Fibroblast of the aortic adventitia (primary cell): ENCODE measurements at regions not wholly inside any gene's neighbourhood (a gene's known extent, or its start where the extent isn't known, plus 50 kb on each side); places are given as distances from the start of the nearest gene placed in this dataset.
A peak's percentile ranks its signal among the peaks of the same experiment; 100 is the strongest.
"Not testable (repeated sequence)": the region's sequence is repeated elsewhere in the genome, so short reads cannot be mapped to it uniquely, and the experiment has no call there.

Experiments
- DNase-seq: peaks from one replicate; pipeline ENCODE4 v3.0.0-alpha.2; 2010; ENCODE audit warnings: low read depth
- H3K4me3 ChIP-seq: 2 replicates; pipeline ENCODE4 v1.5.1; 2011; ENCODE audit warnings: low read depth, mild to moderate bottlenecking, control low read depth, low read length, moderate library complexity
- TF ChIP-seq, protein P1 (sequence below): IDR thresholded peaks from 2 replicates; pipeline ENCODE4 v1.5.1; 2011; ENCODE audit warnings: mild to moderate bottlenecking, low read length, control low read depth, inconsistent platforms; ENCODE audit not compliant: insufficient read depth

DNA sequence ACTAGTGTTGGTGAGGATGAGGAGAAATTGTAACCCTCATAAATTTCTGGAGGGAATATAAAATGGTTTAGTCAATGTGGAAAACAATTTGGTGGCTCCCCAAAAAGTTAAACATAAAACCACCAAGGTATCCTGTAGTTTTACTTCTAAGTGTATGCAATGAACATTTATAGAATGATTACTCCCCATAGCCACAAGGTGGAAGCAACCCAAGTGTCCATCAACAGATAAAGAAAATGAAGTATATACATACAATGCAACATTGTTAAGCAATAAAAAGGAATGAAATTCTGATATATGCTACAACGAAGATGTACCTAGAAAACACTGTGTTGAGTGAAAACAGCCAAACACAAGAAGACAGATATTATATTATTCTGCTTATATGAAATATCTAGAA is 569.1 kb upstream of the GRID2 start:
- no peak overlapping the region for H3K4me3 ChIP-seq
- DNase-seq = no peak
- TF ChIP-seq, protein P1, sequence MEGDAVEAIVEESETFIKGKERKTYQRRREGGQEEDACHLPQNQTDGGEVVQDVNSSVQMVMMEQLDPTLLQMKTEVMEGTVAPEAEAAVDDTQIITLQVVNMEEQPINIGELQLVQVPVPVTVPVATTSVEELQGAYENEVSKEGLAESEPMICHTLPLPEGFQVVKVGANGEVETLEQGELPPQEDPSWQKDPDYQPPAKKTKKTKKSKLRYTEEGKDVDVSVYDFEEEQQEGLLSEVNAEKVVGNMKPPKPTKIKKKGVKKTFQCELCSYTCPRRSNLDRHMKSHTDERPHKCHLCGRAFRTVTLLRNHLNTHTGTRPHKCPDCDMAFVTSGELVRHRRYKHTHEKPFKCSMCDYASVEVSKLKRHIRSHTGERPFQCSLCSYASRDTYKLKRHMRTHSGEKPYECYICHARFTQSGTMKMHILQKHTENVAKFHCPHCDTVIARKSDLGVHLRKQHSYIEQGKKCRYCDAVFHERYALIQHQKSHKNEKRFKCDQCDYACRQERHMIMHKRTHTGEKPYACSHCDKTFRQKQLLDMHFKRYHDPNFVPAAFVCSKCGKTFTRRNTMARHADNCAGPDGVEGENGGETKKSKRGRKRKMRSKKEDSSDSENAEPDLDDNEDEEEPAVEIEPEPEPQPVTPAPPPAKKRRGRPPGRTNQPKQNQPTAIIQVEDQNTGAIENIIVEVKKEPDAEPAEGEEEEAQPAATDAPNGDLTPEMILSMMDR = no peak

DNA sequence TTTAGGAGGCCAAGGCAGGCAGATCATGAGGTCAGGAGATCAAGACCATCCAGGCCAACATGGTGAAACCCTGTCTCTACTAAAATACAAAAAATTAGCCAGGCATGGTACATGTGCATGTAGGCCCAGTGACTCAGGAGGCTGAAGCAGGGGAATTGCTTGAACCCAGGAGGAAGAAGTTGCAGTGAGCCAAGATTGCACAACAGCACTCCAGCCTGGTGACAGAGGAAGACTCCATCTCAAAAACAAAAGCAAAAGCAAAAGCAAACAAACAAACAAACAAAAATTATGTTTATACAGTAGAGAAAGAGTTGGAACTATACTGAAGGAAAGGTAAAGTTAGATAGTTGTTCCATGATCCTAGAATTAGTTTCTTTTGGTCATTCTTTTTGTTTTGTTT is 564.9 kb upstream of the GRID2 start:
- DNase-seq, H3K4me3 ChIP-seq: not testable (repeated sequence)

DNA sequence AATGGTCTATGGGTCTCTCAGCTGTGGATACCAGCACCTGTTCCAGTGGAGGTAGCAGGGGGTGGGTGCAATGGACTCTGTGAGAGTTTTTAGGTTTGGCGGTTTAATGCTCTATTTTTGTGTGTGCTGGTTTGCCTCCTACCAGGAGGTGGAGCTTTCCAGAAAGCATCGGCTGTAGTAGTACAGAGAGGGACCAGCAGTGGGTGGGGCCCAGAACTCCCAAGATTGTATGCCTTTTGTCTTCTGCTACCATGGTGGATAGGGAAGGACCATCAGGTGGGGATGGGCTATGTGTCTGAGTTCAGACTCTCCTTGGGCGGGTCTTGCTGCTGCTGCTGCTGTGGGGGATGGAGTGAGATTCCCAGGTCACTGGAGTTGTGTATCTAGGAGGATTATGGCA is 557.2 kb upstream of the GRID2 start:
- TF ChIP-seq, protein P1 = no peak
- no peak overlapping the region for H3K4me3 ChIP-seq
- DNase-seq = no peak

DNA sequence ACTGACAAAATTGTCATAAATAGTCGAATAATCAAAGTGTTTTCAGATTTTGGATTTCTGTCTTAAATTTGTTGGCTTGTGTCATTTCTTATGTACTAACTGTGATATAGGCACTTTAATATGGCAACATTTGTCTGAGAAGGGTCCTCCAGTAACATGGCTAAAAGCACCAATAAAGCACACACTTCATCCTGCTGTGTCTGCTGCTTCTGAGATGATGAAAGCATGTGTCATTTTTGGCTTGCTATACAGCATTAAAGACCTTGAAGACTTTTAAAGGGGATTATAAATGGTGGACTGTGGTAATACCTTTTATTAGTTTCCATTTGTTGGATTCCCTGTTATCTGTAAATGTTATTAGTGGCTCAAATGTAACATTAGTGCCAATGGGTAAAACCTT is 551.8 kb upstream of the GRID2 start:
- TF ChIP-seq, protein P1 = no peak
- DNase-seq = no peak
- no peak overlapping the region for H3K4me3 ChIP-seq

DNA sequence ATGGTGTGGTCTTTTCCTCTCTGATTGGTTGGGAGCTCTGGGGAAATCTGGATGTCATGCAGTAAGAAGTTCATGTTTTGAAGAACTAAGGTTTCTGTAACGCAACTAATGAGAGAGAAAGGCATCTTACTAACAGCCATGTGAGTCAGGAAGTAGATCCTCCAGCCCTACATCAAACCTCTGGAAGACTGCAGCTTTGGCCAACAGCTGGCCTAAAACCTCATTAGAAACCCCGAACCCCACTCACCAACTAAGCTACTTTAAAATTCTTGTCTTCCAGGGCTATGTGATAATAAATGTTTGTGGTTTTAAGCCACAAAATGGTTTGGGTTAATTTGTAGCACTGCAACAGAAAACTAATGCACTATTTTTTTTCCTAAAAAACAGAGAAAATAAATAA is 549.0 kb upstream of the GRID2 start:
- TF ChIP-seq, protein P1 = no peak
- DNase-seq = no peak
- H3K4me3 ChIP-seq = no peak overlapping the region

DNA sequence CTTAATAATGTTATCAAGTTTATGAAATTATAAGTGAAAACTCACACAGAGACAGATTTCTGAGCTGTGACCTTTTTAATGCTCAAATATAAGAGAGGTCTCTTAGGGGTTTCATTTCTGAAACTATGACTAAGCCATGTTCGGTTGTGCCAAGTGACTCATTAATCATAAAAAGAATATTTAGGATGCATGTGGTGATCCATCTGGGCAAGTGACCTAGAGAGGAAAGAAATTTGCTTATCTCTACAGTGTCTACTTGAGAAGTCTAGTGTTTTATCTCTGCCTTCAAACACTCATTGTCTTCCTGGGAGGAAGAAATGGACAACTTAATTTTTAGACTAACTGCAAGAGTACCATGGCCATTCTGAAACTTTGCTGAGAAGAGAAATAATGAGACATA is 545.3 kb upstream of the GRID2 start:
- TF ChIP-seq, protein P1 = no peak
- H3K4me3 ChIP-seq = no peak overlapping the region
- peak; percentile 58 for DNase-seq

DNA sequence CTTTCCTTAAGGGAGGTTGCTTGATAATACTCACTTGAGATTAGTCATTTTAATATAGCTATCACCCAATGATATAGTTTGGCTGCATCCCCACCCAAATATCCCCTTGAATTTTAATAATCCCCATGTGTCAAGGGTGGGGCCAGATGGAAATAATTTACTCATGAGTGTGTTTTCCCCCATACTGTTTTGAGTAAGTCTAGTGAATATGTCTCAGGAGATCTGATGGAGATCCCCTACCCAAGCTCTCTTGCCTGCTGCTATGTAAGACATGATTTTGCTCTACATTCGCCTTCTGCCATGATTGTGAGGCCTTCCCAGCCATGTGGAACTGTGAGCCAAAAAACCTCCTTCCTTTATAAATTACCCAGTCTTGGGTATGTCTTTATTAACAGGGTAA is 539.7 kb upstream of the GRID2 start:
- no peak overlapping the region for H3K4me3 ChIP-seq
- no peak for DNase-seq
- TF ChIP-seq, protein P1 = no peak

DNA sequence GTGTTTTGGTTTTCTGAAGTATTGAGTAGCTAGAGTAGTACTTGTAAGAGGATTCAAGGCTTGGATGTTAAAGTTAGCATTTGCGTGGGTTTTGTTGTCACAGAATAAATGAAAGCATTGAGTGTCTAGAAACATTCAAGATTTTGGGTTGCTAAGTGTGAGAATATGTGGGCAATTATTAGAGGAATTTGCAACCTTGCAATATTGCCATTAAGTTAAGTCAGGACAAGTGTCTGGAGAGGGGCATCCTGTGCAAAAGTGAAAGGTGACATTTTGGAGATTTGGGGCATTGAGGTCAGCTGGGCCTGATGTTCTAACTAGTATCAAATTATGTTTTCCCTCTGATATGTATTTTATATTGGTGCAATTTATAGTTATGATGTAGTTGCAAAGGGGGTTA is 533.9 kb upstream of the GRID2 start:
- TF ChIP-seq, protein P1 = no peak
- DNase-seq = no peak
- H3K4me3 ChIP-seq = no peak overlapping the region

DNA sequence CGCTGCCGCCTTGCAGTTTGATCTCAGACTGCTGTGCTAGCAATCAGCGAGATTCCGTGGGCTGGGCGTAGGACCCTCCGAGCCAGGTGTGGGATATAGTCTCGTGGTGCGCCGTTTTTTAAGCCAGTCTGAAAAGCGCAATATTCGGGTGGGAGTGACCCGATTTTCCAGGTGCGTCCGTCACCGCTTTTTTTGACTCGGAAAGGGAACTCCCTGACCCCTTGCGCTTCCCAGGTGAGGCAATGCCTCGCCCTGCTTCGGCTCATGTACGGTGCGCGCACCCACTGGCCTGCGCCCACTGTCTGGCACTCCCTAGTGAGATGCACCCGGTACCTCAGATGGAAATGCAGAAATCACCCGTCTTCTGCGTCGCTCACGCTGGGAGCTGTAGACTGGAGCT is 512.1 kb upstream of the GRID2 start:
- not testable (repeated sequence) for H3K4me3 ChIP-seq, DNase-seq
